GM12891 (cell line): ENCODE measurements at regions not wholly inside any gene's neighbourhood (a gene's known extent, or its start where the extent isn't known, plus 50 kb on each side); places are given as distances from the start of the nearest gene placed in this dataset.

Source experiments
- PAX5 ChIP-seq: IDR thresholded peaks from 2 replicates; pipeline ENCODE4 v1.6.1; 2011; ENCODE audit warnings: low read length, moderate library complexity, mild to moderate bottlenecking; ENCODE audit not compliant: insufficient read depth, severe bottlenecking
- POLR2A ChIP-seq: IDR thresholded peaks from 2 replicates; pipeline ENCODE4 v1.6.1; 2011; ENCODE audit warnings: low read depth, low read length, control low read depth
- POLR2AphosphoS5 ChIP-seq: IDR thresholded peaks from 2 replicates; pipeline ENCODE4 v1.6.1; 2011; ENCODE audit warnings: low read depth, low read length, control low read depth
- SPI1 ChIP-seq: IDR thresholded peaks from 2 replicates; pipeline ENCODE4 v1.6.1; 2011; ENCODE audit warnings: low read depth, low read length, control low read depth
- TAF1 ChIP-seq: IDR thresholded peaks from 2 replicates; pipeline ENCODE4 v1.6.1; 2011; ENCODE audit warnings: low read depth, low read length, control low read depth

DNA sequence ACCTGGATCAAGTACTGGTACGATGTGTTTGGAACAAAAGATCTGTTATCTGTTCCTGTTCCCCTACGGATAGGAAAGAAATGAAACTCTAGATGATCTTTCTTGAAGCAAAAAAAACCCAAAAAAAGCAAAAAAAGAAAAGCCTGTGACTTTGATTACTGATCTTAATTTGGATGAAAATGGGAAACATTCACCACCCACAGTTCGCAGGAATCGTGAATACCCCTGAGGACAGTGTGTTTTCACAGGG is 138.7 kb upstream of the LMNTD1 start:
- TF ChIP-seq POLR2A (no peak), POLR2AphosphoS5 (no peak), TAF1 (no peak), SPI1 (no peak), PAX5 (no peak)
